Esophagus squamous epithelium (tissue), 4 donors: ENCODE measurements at regions not wholly inside any gene's neighbourhood (a gene's known extent, or its start where the extent isn't known, plus 50 kb on each side); places are given as distances from the start of the nearest gene placed in this dataset.

Experiments used
- POLR2A ChIP-seq, 4 donors: fragments of 450-650 bp; IDR thresholded peaks; one replicate each; pipeline ENCODE4 v1.6.1; 2017; ENCODE audit warnings: antibody characterized with exemption in 4 of 4, mild to moderate bottlenecking in 4 of 4, moderate library complexity in 3 of 4
- TF ChIP-seq, protein P1 (sequence below), 6 experiments: fragments of 450-650 bp in 4 of 6; fragments of 200-600 bp in 2 of 6; sonication (generic) in 2 of 6; IDR thresholded peaks; one replicate each; pipeline ENCODE4 v1.5.1; 2016 to 2019; ENCODE audit warnings: antibody characterized with exemption in 6 of 6, mild to moderate bottlenecking in 4 of 6, moderate library complexity in 4 of 6

DNA sequence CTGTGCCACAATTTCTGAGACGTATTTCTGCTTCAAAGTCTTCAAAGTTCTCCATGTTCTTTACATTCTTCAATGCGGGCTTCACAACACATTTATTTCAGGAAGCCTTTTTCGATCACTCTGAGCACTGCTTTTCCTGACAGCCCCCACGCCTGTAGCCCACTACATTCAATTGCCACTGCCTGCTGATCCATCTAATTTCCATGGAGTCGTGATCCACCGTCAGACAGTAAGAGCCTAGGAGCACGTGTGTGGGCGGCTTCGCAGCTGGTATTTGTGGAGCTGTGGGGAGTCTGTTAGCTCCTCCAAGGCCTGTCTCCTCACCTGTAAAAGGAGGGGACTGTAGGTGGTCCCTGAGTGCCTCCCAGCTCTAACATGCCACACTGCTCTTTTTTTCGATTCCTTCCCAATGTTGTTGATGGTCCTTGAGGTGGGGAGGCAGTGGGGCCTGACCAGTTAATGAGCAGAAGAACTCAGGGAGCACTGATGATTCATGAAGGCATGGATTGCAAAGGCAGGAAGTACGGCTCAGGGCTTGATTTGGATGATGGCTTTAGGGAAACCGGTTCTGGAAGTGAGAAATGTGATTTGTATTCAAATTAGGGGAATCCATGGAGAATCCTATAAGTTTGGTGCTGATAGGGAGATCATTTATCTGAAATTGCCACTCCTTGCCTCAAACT, 401.1 kb upstream of the PODXL start:
- TF ChIP-seq, protein P1, sequence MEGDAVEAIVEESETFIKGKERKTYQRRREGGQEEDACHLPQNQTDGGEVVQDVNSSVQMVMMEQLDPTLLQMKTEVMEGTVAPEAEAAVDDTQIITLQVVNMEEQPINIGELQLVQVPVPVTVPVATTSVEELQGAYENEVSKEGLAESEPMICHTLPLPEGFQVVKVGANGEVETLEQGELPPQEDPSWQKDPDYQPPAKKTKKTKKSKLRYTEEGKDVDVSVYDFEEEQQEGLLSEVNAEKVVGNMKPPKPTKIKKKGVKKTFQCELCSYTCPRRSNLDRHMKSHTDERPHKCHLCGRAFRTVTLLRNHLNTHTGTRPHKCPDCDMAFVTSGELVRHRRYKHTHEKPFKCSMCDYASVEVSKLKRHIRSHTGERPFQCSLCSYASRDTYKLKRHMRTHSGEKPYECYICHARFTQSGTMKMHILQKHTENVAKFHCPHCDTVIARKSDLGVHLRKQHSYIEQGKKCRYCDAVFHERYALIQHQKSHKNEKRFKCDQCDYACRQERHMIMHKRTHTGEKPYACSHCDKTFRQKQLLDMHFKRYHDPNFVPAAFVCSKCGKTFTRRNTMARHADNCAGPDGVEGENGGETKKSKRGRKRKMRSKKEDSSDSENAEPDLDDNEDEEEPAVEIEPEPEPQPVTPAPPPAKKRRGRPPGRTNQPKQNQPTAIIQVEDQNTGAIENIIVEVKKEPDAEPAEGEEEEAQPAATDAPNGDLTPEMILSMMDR (IDR thresholded peaks at IDR 0.05), result no peak
- no peak for TF ChIP-seq POLR2A (IDR thresholded peaks at IDR 0.05)
